Lower leg skin (tissue), 4 donors: ENCODE measurements at regions not wholly inside any gene's neighbourhood (a gene's known extent, or its start where the extent isn't known, plus 50 kb on each side); places are given as distances from the start of the nearest gene placed in this dataset.

Source experiments
- DNase-seq, 2 donors: peaks; one replicate each; pipeline ENCODE4 v3.0.0-alpha.2; 2019; ENCODE audit warnings: low spot score in 2 of 2
- H3K4me3 ChIP-seq: fragments of 200-600 bp; sonication (generic); 2 replicates; pipeline ENCODE4 v1.5.1; 2017; ENCODE audit warnings: mild to moderate bottlenecking, low read depth; ENCODE audit not compliant: poor library complexity, severe bottlenecking
- POLR2A ChIP-seq, 2 donors: fragments of 450-650 bp; IDR thresholded peaks; one replicate each; pipeline ENCODE4 v1.6.1; 2016 to 2017; ENCODE audit warnings: antibody characterized with exemption in 2 of 2, mild to moderate bottlenecking in 1 of 2, moderate library complexity in 1 of 2
- WGBS, 2 donors: methylation state at CpG; one replicate each; pipeline ENCODE4 v1.1.5; 2018; 5-methylcytosine and 5-hydroxymethylcytosine counted together
- intact Hi-C: fragments of 100-400 bp; cut with DNase I; formaldehyde crosslinking; loops from one replicate; pipeline ENCODE4 v1.15.0; 2023; ENCODE audit warnings: low total_unique reads
- TF ChIP-seq, protein P1 (sequence below), 3 donors: fragments of 450-650 bp; IDR thresholded peaks; one replicate each; pipeline ENCODE4 v1.5.1; 2016; ENCODE audit warnings: antibody characterized with exemption in 3 of 3, mild to moderate bottlenecking in 3 of 3, moderate library complexity in 2 of 3

DNA sequence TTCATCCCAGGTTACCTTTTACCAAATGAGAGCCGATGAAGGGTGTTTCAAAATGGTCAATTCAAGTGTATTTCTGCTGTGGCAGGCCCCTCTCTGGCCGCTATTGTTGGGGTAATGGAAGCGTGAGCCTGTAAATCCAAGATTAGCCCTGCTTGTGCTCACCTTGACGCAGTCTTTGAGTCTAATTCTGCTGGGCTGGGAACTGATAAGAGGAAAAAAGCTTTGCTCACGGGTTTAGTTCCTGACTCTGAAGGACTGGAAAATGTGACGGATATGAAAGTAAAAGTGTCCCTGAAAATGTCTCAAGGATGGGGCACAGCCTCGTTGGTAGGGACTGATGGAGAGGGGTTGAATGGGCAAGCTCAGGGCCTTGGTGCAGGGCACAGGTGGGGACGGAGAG lies 125.9 kb upstream of the GALNT2 start:
- intact Hi-C loops, result no loop called here
- no peak for TF ChIP-seq POLR2A (IDR thresholded peaks at IDR 0.05)
- TF ChIP-seq, protein P1, sequence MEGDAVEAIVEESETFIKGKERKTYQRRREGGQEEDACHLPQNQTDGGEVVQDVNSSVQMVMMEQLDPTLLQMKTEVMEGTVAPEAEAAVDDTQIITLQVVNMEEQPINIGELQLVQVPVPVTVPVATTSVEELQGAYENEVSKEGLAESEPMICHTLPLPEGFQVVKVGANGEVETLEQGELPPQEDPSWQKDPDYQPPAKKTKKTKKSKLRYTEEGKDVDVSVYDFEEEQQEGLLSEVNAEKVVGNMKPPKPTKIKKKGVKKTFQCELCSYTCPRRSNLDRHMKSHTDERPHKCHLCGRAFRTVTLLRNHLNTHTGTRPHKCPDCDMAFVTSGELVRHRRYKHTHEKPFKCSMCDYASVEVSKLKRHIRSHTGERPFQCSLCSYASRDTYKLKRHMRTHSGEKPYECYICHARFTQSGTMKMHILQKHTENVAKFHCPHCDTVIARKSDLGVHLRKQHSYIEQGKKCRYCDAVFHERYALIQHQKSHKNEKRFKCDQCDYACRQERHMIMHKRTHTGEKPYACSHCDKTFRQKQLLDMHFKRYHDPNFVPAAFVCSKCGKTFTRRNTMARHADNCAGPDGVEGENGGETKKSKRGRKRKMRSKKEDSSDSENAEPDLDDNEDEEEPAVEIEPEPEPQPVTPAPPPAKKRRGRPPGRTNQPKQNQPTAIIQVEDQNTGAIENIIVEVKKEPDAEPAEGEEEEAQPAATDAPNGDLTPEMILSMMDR (IDR thresholded peaks at IDR 0.05), result no peak
- no peak for DNase-seq
- WGBS, 2 donors, result 78 to 84% methylated on average over 8 of the region's 8 CpGs
- no peak overlapping the region for H3K4me3 ChIP-seq

DNA sequence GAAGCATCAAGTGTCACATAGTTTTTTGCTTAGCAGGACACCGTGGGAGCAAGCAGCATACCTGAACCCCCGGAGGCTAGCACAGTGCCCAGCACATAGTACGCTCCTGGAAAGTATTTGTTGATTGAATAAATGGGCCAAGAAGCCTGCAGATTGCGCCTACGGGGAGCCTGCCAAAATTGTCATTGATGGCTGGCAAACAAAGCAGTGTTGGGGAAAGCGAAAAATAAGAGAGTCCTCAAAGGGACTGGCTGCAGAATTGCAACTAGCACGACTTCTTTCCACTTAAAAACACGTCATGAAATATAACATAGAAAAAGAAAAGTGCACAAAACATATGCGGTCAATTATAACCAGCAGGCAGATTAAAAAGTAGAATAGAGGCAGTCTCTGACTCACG lies 125.2 kb upstream of the GALNT2 start:
- no peak for DNase-seq
- no peak for TF ChIP-seq POLR2A (IDR thresholded peaks at IDR 0.05)
- TF ChIP-seq, protein P1 (IDR thresholded peaks at IDR 0.05), result no peak
- 71 to 74% methylated on average over 10 of the region's 10 CpGs for WGBS, 2 donors
- intact Hi-C loops, result no loop called here
- no peak overlapping the region for H3K4me3 ChIP-seq

DNA sequence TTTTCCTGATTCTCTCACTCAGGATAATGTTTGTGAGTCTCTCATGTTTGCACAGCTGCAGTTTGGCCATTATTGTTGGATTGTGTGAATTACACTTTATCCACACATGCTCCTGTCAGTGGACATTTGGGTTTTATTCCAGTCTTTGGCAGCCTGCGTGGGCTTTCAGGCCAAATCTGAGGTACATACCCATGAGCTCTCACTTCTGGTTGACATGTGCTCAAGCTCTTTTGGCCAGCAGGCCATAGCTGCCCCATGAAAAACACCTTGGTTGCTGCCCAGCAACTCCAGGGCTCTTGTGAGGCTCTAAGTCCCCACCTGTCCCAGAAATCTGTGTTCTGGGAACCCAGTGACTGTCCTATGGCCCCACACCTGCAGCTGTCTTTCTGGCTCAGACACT lies 124.5 kb upstream of the GALNT2 start:
- intact Hi-C loops, result no loop called here
- 63 to 74% methylated on average over 1 of the region's 1 CpG for WGBS, 2 donors
- TF ChIP-seq, protein P1 (IDR thresholded peaks at IDR 0.05), result no peak
- TF ChIP-seq POLR2A (IDR thresholded peaks at IDR 0.05), result no peak
- H3K4me3 ChIP-seq, result no peak overlapping the region
- DNase-seq, result no peak

DNA sequence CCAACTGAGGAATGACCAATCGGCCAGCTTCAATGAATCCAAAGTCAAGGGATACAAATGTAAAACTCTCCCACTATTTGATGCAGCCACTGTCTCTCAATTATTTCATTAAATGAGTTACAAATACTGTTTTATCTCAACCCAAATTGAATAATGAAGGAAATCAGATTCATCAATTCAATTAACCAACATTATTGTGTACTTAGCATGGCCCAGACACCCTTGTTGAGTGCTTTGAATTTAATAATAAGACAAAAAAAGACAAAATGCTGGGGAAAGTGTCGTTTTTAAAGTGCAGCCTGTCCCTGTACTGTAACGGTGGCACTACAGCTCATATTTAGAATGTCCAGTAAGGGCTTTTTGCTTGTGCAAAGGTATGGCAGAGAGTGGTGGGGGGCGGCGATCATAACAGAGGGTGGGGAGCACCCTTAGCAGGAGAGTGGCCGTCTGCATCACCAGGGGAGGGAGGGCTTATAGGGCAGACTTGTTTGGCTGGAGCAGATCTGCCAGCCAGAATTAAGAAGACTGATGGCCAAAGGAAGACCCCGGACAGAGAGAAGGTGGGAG lies 123.8 kb upstream of the GALNT2 start:
- intact Hi-C loops, result no loop called here
- DNase-seq, result no peak
- 84 to 92% methylated on average over 7 of the region's 7 CpGs for WGBS, 2 donors
- no peak overlapping the region for H3K4me3 ChIP-seq
- no peak for TF ChIP-seq POLR2A (IDR thresholded peaks at IDR 0.05)
- TF ChIP-seq, protein P1 (IDR thresholded peaks at IDR 0.05), result no peak

- TF ChIP-seq, protein P1 (IDR thresholded peaks at IDR 0.05), result no peak
- no peak for TF ChIP-seq POLR2A (IDR thresholded peaks at IDR 0.05)
- intact Hi-C loops, result no loop called here
- H3K4me3 ChIP-seq, result no peak overlapping the region
- WGBS, 2 donors, result 86 to 89% methylated on average over 29 of the region's 29 CpGs
- DNase-seq, result no peak
These were observed 122.9 kb upstream of the GALNT2 start for GRCh38 chr1:229943988-229944743.
